Tibial nerve (tissue), 4 donors: ENCODE measurements at regions not wholly inside any gene's neighbourhood (a gene's known extent, or its start where the extent isn't known, plus 50 kb on each side); places are given as distances from the start of the nearest gene placed in this dataset.

Experiments
- EP300 ChIP-seq, 2 donors: sonication (generic); formaldehyde crosslinking; IDR thresholded peaks; one replicate each; pipeline ENCODE4 v1.6.1; 2017; ENCODE audit warnings: antibody characterized with exemption in 2 of 2, mild to moderate bottlenecking in 1 of 2
- TF ChIP-seq, protein P1 (sequence below), 5 experiments: fragments of 200-600 bp in 3 of 5; fragments of 450-650 bp in 2 of 5; sonication (generic) in 3 of 5; IDR thresholded peaks; one replicate each; pipeline ENCODE4 v1.5.1; 2016 to 2019; ENCODE audit warnings: antibody characterized with exemption in 5 of 5, mild to moderate bottlenecking in 3 of 5, moderate library complexity in 2 of 5

DNA sequence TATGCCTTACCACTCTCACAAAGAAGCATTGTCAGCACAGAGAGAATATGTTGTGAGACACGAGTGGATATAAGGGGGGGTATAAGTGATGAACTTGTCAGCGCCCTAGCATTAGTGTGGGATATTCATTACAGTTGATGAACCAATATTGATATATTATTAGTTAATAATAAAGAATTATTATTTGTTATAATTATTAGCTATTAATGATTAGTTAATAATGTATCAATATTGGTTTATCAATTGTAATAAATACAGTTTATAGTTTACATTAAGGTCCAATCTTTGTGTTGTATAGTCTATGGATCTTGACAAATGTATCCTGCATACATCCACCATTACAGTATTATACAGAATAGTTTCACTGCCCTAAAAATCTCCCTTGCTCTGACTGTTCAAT, 120.2 kb upstream of the NCAM2 start:
- TF ChIP-seq, protein P1, sequence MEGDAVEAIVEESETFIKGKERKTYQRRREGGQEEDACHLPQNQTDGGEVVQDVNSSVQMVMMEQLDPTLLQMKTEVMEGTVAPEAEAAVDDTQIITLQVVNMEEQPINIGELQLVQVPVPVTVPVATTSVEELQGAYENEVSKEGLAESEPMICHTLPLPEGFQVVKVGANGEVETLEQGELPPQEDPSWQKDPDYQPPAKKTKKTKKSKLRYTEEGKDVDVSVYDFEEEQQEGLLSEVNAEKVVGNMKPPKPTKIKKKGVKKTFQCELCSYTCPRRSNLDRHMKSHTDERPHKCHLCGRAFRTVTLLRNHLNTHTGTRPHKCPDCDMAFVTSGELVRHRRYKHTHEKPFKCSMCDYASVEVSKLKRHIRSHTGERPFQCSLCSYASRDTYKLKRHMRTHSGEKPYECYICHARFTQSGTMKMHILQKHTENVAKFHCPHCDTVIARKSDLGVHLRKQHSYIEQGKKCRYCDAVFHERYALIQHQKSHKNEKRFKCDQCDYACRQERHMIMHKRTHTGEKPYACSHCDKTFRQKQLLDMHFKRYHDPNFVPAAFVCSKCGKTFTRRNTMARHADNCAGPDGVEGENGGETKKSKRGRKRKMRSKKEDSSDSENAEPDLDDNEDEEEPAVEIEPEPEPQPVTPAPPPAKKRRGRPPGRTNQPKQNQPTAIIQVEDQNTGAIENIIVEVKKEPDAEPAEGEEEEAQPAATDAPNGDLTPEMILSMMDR (IDR thresholded peaks at IDR 0.05), result no peak
- no peak for TF ChIP-seq EP300 (IDR thresholded peaks at IDR 0.05)
